GM23338 (cell line): ENCODE measurements at regions not wholly inside any gene's neighbourhood (a gene's known extent, or its start where the extent isn't known, plus 50 kb on each side); places are given as distances from the start of the nearest gene placed in this dataset.

Experiments
- ATAC-seq: fragments of 200-7000 bp; cut with Tn5 transposase; 3 replicates; pipeline ENCODE4 v1.9.1; 2020
- DNase-seq: peaks from one replicate; pipeline ENCODE4 v3.0.0-alpha.2; 2015; ENCODE audit warnings: low spot score
- H2AFZ ChIP-seq: fragments of 200-600 bp; sonication (generic); 2 replicates; pipeline ENCODE4 v1.8.0; 2016; ENCODE audit warnings: antibody characterized with exemption, mild to moderate bottlenecking, moderate library complexity
- H3F3A ChIP-seq: fragments of 200-600 bp; sonication (generic); replicated peaks from 2 replicates; pipeline ENCODE4 v1.8.0; 2017; ENCODE audit warnings: antibody characterized with exemption, mixed run types, low read depth
- H3K27ac ChIP-seq: fragments of 200-600 bp; sonication (generic); 2 replicates; pipeline ENCODE4 v1.6.1; 2016; ENCODE audit warnings: low read depth
- H3K27me3 ChIP-seq: fragments of 200-600 bp; sonication (generic); 2 replicates; pipeline ENCODE4 v1.8.0; 2016; ENCODE audit warnings: mild to moderate bottlenecking, mixed run types, moderate library complexity; ENCODE audit not compliant: insufficient read depth
- H3K36me3 ChIP-seq: fragments of 200-600 bp; sonication (generic); 2 replicates; pipeline ENCODE4 v1.8.0; 2016; ENCODE audit warnings: mild to moderate bottlenecking; ENCODE audit not compliant: insufficient read depth
- H3K4me1 ChIP-seq: fragments of 200-600 bp; sonication (generic); 2 replicates; pipeline ENCODE4 v1.8.0; 2016; ENCODE audit warnings: mild to moderate bottlenecking, moderate library complexity; ENCODE audit not compliant: insufficient read depth
- H3K4me2 ChIP-seq: fragments of 200-600 bp; sonication (generic); 2 replicates; pipeline ENCODE4 v1.7.1; 2017; ENCODE audit warnings: mixed run types
- H3K4me3 ChIP-seq: fragments of 200-600 bp; sonication (generic); 2 replicates; pipeline ENCODE4 v1.6.1; 2016; ENCODE audit warnings: mixed run types
- H3K79me2 ChIP-seq: fragments of 200-600 bp; sonication (generic); replicated peaks from 2 replicates; pipeline ENCODE4 v1.8.0; 2017; ENCODE audit warnings: mild to moderate bottlenecking; ENCODE audit not compliant: insufficient read depth
- H3K9me2 ChIP-seq: fragments of 200-600 bp; sonication (generic); 2 replicates; pipeline ENCODE4 v1.8.0; 2017; ENCODE audit not compliant: insufficient read depth
- H4K20me1 ChIP-seq: fragments of 200-600 bp; sonication (generic); replicated peaks from 2 replicates; pipeline ENCODE4 v1.8.0; 2017; ENCODE audit warnings: mild to moderate bottlenecking; ENCODE audit not compliant: insufficient read depth
- H3K27ac Mint-ChIP-seq: 2 replicates; pipeline ENCODE4 v1.8.0; 2020; ENCODE audit warnings: inconsistent platforms, mild to moderate bottlenecking, moderate library complexity, mixed read lengths
- H3K27me3 Mint-ChIP-seq: 3 replicates; pipeline ENCODE4 v1.8.0; 2022; ENCODE audit warnings: low read depth, mild to moderate bottlenecking, moderate library complexity, mixed read lengths, inconsistent platforms; ENCODE audit not compliant: insufficient read depth, poor library complexity
- H3K36me3 Mint-ChIP-seq: 3 replicates; pipeline ENCODE4 v1.8.0; 2021; ENCODE audit warnings: low read depth, mild to moderate bottlenecking, inconsistent platforms, moderate library complexity, mixed read lengths
- H3K4me1 Mint-ChIP-seq: 3 replicates; pipeline ENCODE4 v1.8.0; 2020; ENCODE audit warnings: mild to moderate bottlenecking, inconsistent platforms, mixed read lengths
- H3K4me3 Mint-ChIP-seq: 3 replicates; pipeline ENCODE4 v1.8.0; 2021; ENCODE audit warnings: moderate library complexity, mild to moderate bottlenecking, inconsistent platforms, mixed read lengths
- H3K9me3 Mint-ChIP-seq: 3 replicates; pipeline ENCODE4 v1.8.0; 2020; ENCODE audit warnings: moderate library complexity, mild to moderate bottlenecking, inconsistent platforms, mixed read lengths
- CREB1 ChIP-seq: fragments of 250-450 bp; sonication (Bioruptor Pico); IDR thresholded peaks from 2 replicates; pipeline ENCODE4 v1.5.0; 2020; ENCODE audit warnings: low read depth, mild to moderate bottlenecking, moderate library complexity
- ETS1 ChIP-seq: IDR thresholded peaks from 2 replicates; pipeline ENCODE4 v1.6.1; 2016; ENCODE audit warnings: antibody characterized with exemption
- EZH2 ChIP-seq: fragments of 200-600 bp; sonication (generic); IDR thresholded peaks from one replicate; pipeline ENCODE4 v1.8.0; 2017; ENCODE audit warnings: antibody characterized with exemption, mild to moderate bottlenecking, low read depth; ENCODE audit not compliant: unreplicated experiment
- JUNB ChIP-seq: IDR thresholded peaks from one replicate; pipeline ENCODE4 v1.6.1; 2016; ENCODE audit warnings: antibody characterized with exemption; ENCODE audit not compliant: unreplicated experiment
- POLR2AphosphoS5 ChIP-seq: IDR thresholded peaks from 2 replicates; pipeline ENCODE4 v1.6.1; 2016; ENCODE audit warnings: antibody characterized with exemption, low read depth
- STAT1 ChIP-seq: IDR thresholded peaks from one replicate; pipeline ENCODE4 v1.6.1; 2016; ENCODE audit warnings: antibody characterized with exemption; ENCODE audit not compliant: unreplicated experiment
- ZNF462 ChIP-seq: fragments of 250-450 bp; sonication (Bioruptor Pico); IDR thresholded peaks from 2 replicates; pipeline ENCODE4 v1.5.0; 2020; ENCODE audit warnings: mild to moderate bottlenecking, moderate library complexity

GRCh38 chr11:130646881-130647280 lies 198.4 kb downstream of the ADAMTS15 start (continued):
- no peak for TF ChIP-seq ZNF462 (CRISPR knock-in tag)
- no peak for TF ChIP-seq JUNB

GRCh38 chr11:130647371-130647770 lies 198.9 kb downstream of the ADAMTS15 start:
- no peaks in the 10 kb centered on the region for H3K4me1 ChIP-seq
- H3F3A ChIP-seq: no peaks in the 10 kb centered on the region
- no peaks in the 10 kb centered on the region for H3K9me3 Mint-ChIP-seq
- ATAC-seq (no peak), DNase-seq (no peak)
- no peak overlapping the region for H3K4me3 Mint-ChIP-seq
- no peaks in the 10 kb centered on the region for H3K36me3 ChIP-seq
- no peak overlapping the region for H3K27ac ChIP-seq
- H3K9me2 ChIP-seq: no peaks in the 10 kb centered on the region
- H3K4me2 ChIP-seq: no peak overlapping the region
- H3K4me1 Mint-ChIP-seq: peaks cover 3% of the 10 kb centered on the region; the same call in 2 of the 3 replicates
- H3K27me3 ChIP-seq: no peaks in the 10 kb centered on the region
- no peak for TF ChIP-seq CREB1 (CRISPR knock-in tag)
- TF ChIP-seq POLR2AphosphoS5: no peak
- TF ChIP-seq STAT1: no peak
- no peak for TF ChIP-seq ETS1
- TF ChIP-seq EZH2: no peak
- no peaks in the 10 kb centered on the region for H3K79me2 ChIP-seq
- H3K36me3 Mint-ChIP-seq: no peaks in the 10 kb centered on the region
- H4K20me1 ChIP-seq: no peaks in the 10 kb centered on the region
- H3K27ac Mint-ChIP-seq: no peak overlapping the region
- H3K27me3 Mint-ChIP-seq: peaks cover 4% of the 10 kb centered on the region
- no peak overlapping the region for H3K4me3 ChIP-seq
- no peak overlapping the region for H2AFZ ChIP-seq
